Tibial nerve (tissue), 4 donors: ENCODE measurements at regions not wholly inside any gene's neighbourhood (a gene's known extent, or its start where the extent isn't known, plus 50 kb on each side); places are given as distances from the start of the nearest gene placed in this dataset.

Source experiments
- DNase-seq, 2 donors: peaks; one replicate each; pipeline ENCODE4 v3.0.0-alpha.2; 2019; ENCODE audit warnings: low spot score in 2 of 2
- H3K27ac ChIP-seq, 4 donors: fragments of 200-600 bp; sonication (generic) in 3 of 4; one replicate each; pipeline ENCODE4 v1.5.1; 2017 to 2019; ENCODE audit warnings: mild to moderate bottlenecking in 1 of 4
- H3K27me3 ChIP-seq, 2 donors: fragments of 200-600 bp; sonication (generic) in 1 of 2; one replicate each; pipeline versions ENCODE4 v1.5.1 to v1.6.0; 2017 to 2019
- H3K36me3 ChIP-seq, 3 donors: fragments of 200-600 bp; sonication (generic); one replicate each; pipeline ENCODE4 v1.5.1; 2018 to 2019
- H3K4me1 ChIP-seq, 4 donors: fragments of 200-600 bp; sonication (generic) in 3 of 4; one replicate each; pipeline ENCODE4 v1.5.1; 2017 to 2019
- H3K4me3 ChIP-seq, 4 donors: fragments of 200-600 bp; sonication (generic) in 3 of 4; one replicate each; pipeline ENCODE4 v1.5.1; 2017 to 2019; ENCODE audit warnings: mild to moderate bottlenecking in 1 of 4, moderate library complexity in 1 of 4
- H3K9me3 ChIP-seq, 4 donors: fragments of 200-600 bp; sonication (generic) in 3 of 4; one replicate each; pipeline ENCODE4 v1.5.1; 2017 to 2019
- CTCF ChIP-seq, 5 experiments: fragments of 200-600 bp in 3 of 5; fragments of 450-650 bp in 2 of 5; sonication (generic) in 3 of 5; IDR thresholded peaks; one replicate each; pipeline ENCODE4 v1.5.1; 2016 to 2019; ENCODE audit warnings: antibody characterized with exemption in 5 of 5, mild to moderate bottlenecking in 3 of 5, moderate library complexity in 2 of 5
- EP300 ChIP-seq, 2 donors: sonication (generic); formaldehyde crosslinking; IDR thresholded peaks; one replicate each; pipeline ENCODE4 v1.6.1; 2017; ENCODE audit warnings: antibody characterized with exemption in 2 of 2, mild to moderate bottlenecking in 1 of 2
- POLR2A ChIP-seq, 2 donors: fragments of 450-650 bp; IDR thresholded peaks; one replicate each; pipeline ENCODE4 v1.6.1; 2017; ENCODE audit warnings: antibody characterized with exemption in 2 of 2, mild to moderate bottlenecking in 2 of 2, moderate library complexity in 2 of 2
- WGBS, 2 donors: methylation state at CpG; one replicate each; pipeline ENCODE4 v1.1.5; 2018; 5-methylcytosine and 5-hydroxymethylcytosine counted together

DNA sequence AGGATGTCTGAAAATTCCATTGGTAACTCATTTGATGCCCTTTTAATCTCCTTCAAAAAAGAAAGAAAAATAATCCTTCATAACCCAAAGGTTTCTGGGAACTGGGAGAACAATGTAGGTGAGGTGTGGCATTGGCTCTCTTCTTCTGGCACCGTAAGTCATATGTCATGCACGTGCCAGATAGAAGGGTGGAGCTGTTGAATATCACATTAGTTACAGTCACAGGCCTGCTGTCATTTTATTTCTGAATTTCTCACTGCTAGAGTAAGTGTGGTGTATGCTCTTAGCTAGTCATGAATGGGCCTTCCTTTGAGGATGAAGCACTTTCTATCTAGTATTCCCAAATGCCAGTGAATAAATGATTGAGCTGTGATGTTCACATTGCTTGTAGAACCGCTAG, 201.8 kb upstream of the SGCD start:
- Histone ChIP-seq H3K4me3 (no peak overlapping the region), H3K27ac (no peak overlapping the region), H3K27me3 (no peaks in the 10 kb centered on the region), H3K4me1 (peaks cover 0 to 10% (median 0%) of the 10 kb centered on the region in 4 donors), H3K9me3 (no peaks in the 10 kb centered on the region), H3K36me3 (no peaks in the 10 kb centered on the region)
- WGBS, 2 donors = 63 to 66% methylated on average over 3 of the region's 3 CpGs
- no peak for DNase-seq
- TF ChIP-seq POLR2A (IDR thresholded peaks at IDR 0.05) = no peak
- no peak for TF ChIP-seq CTCF (IDR thresholded peaks at IDR 0.05)
- no peak for TF ChIP-seq EP300 (IDR thresholded peaks at IDR 0.05)

DNA sequence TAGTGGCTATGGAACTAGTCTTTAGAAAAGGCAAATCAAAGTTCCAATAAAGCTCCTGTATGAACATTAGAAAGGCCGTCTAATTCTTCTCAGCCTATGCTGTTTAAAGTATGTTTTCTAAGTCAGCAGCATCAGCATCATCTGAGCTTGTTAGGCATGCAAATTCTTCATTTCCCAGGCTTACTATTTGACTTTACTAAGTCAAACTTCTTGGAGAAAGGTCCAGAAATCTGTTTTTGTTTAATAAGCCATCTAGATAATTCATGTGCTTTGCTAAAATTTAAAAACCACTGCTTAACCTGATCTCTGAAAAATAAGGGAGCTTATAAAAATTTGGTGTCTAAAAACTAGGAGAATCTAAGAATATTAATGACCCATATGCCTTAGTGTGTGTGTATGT, 200.2 kb upstream of the SGCD start:
- H3K9me3 ChIP-seq = no peaks in the 10 kb centered on the region
- DNase-seq = no peak
- 52 to 59% methylated on average over 1 of the region's 1 CpG for WGBS, 2 donors
- no peak overlapping the region for H3K27ac ChIP-seq
- H3K4me3 ChIP-seq = no peak overlapping the region
- no peaks in the 10 kb centered on the region for H3K27me3 ChIP-seq
- peaks cover 0 to under 1% (median 0%) of the 10 kb centered on the region in 4 donors for H3K4me1 ChIP-seq
- no peaks in the 10 kb centered on the region for H3K36me3 ChIP-seq
- TF ChIP-seq EP300 (IDR thresholded peaks at IDR 0.05) (no peak), CTCF (IDR thresholded peaks at IDR 0.05) (no peak), POLR2A (IDR thresholded peaks at IDR 0.05) (no peak)

- Histone ChIP-seq H3K27me3 (no peaks in the 10 kb centered on the region), H3K27ac (no peak overlapping the region)
- DNase-seq = no peak
These were observed 198.9 kb upstream of the SGCD start for GRCh38 chr5:156128026-156128425.

DNA sequence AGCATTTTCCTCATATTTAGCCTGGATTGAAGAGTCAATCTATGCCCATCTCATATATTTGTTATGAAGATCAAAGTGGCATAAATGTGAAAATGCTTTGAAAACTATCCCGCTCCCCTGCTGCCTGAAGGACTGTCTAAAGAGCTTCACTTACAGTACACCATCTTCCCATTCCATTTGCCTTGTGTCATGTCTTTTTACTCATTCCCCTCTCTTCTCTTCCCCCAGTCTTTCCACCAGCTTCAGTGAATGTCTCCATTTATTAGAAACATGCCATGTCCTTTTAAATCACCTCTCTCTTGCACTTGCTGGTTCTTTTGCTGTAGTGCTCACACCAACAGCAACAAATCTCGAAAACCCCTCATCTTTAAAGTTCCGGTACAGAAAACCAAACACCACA, 192.7 kb upstream of the SGCD start:
- no peak for DNase-seq
- Histone ChIP-seq H3K9me3 (no peaks in the 10 kb centered on the region), H3K27me3 (no peaks in the 10 kb centered on the region), H3K4me1 (no peaks in the 10 kb centered on the region), H3K27ac (no peak overlapping the region), H3K4me3 (no peak overlapping the region), H3K36me3 (no peaks in the 10 kb centered on the region)
- TF ChIP-seq CTCF (IDR thresholded peaks at IDR 0.05) (no peak), POLR2A (IDR thresholded peaks at IDR 0.05) (no peak), EP300 (IDR thresholded peaks at IDR 0.05) (no peak)
- WGBS, 2 donors = 90 to 95% methylated on average over 3 of the region's 3 CpGs

More at GRCh38 chr5:156128026-156128425, 198.9 kb upstream of the SGCD start:
- TF ChIP-seq CTCF (IDR thresholded peaks at IDR 0.05) (no peak), EP300 (IDR thresholded peaks at IDR 0.05) (no peak), POLR2A (IDR thresholded peaks at IDR 0.05) (no peak)
- Histone ChIP-seq H3K4me1 (no peaks in the 10 kb centered on the region), H3K9me3 (no peaks in the 10 kb centered on the region), H3K4me3 (no peak overlapping the region), H3K36me3 (no peaks in the 10 kb centered on the region)
- WGBS, 2 donors = 67 to 72% methylated on average over 2 of the region's 2 CpGs

DNA sequence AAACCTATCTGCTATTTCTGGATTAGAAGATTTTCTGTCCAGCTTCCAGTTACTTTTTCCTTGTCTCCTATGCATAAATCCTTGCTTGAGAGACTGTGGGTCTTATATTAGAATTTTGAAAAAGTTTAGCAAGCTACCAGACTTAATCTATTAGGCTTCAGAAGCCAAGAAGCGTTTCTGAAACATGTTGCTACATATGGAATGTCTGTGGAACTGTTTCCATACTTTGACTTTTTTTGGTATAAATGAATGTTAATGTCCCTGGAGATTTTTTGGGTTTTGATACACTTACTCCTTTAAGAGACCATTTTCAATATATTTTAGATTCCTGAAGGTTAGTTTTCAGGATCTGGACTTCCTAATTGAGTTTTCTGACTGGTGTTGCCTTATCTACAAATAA, 191.4 kb upstream of the SGCD start:
- Histone ChIP-seq H3K27ac (no peak overlapping the region), H3K9me3 (no peaks in the 10 kb centered on the region), H3K4me1 (no peaks in the 10 kb centered on the region), H3K36me3 (no peaks in the 10 kb centered on the region), H3K4me3 (no peak overlapping the region), H3K27me3 (no peaks in the 10 kb centered on the region)
- DNase-seq = no peak
- TF ChIP-seq CTCF (IDR thresholded peaks at IDR 0.05) (no peak), POLR2A (IDR thresholded peaks at IDR 0.05) (no peak), EP300 (IDR thresholded peaks at IDR 0.05) (no peak)
- WGBS, 2 donors = 69 to 84% methylated on average over 1 of the region's 1 CpG
